HCT116 (cell line): ENCODE measurements at regions not wholly inside any gene's neighbourhood (a gene's known extent, or its start where the extent isn't known, plus 50 kb on each side); places are given as distances from the start of the nearest gene placed in this dataset.
A peak's percentile ranks its signal among the peaks of the same experiment; 100 is the strongest.

Source experiments
- ATAC-seq: fragments of 200-7000 bp; cut with Tn5 transposase; 2 replicates; pipeline ENCODE4 v1.9.1; 2020; ENCODE audit warnings: mild to moderate bottlenecking, moderate library complexity
- BruUV-seq: library from RNA; stranded (reverse); fragments of 400-500 nt; replicated peaks from 2 replicates; lab custom pipeline; 2021; lab: Mats Ljungman, UMichigan
- CTCF ChIA-PET: fragments of 300-600 bp; sonication (Branson Sonifier 250); formaldehyde crosslinking; loops from one replicate; lab custom pipeline; 2021; ENCODE audit warnings: antibody characterized with exemption; lab: Charles Lee
- POLR2A ChIA-PET: fragments of 300-600, 350-600 bp; sonication (Branson Sonifier 250); formaldehyde crosslinking; loops from one replicate; lab custom pipeline; 2021; ENCODE audit warnings: antibody characterized with exemption; lab: Charles Lee
- RAD21 ChIA-PET, 2 experiments: fragments of 300-600 bp; sonication (Branson Sonifier 250); formaldehyde crosslinking; loops; one replicate each; lab custom pipeline; 2023; ENCODE audit warnings: low total read pairs in 2 of 2; ENCODE audit not compliant: uncharacterized antibody in 2 of 2, unreplicated experiment in 2 of 2, low non-redundant PET in 1 of 2; lab: Charles Lee
- DNase-seq: peaks from one replicate; pipeline ENCODE4 v3.0.0-alpha.2; 2010; ENCODE audit warnings: low read depth, low spot score
- H2AFZ ChIP-seq: fragments of 200-600 bp; shearing (Covaris generic), sonication (generic); 2 replicates; pipeline ENCODE4 v1.6.1; 2017; ENCODE audit warnings: low read depth, mixed run types, mixed read lengths, antibody characterized with exemption, low read length; ENCODE audit not compliant: poor library complexity, severe bottlenecking
- H3K27ac ChIP-seq: 2 replicates; pipeline ENCODE4 v1.5.1; 2012; ENCODE audit warnings: low read depth, low read length
- H3K27me3 ChIP-seq: fragments of 200-600 bp; sonication (generic); 2 replicates; pipeline ENCODE4 v1.6.1; 2016; ENCODE audit warnings: mixed run types, low read length, mixed read lengths; ENCODE audit not compliant: insufficient read depth
- H3K36me3 ChIP-seq, 2 experiments: fragments of 200-500 bp in 1 of 2; fragments of 200-600 bp in 1 of 2; sonication (Bioruptor generic) in 1 of 2; sonication (generic) in 1 of 2; 2 replicates each; pipeline versions ENCODE4 v1.5.1 to v1.6.1; 2014 to 2016; ENCODE audit warnings: low read length in 2 of 2, inconsistent platforms in 1 of 2, mixed read lengths in 1 of 2, mixed run types in 1 of 2; ENCODE audit not compliant: insufficient read depth in 2 of 2, control insufficient read depth in 1 of 2
- H3K4me1 ChIP-seq, 2 experiments: fragments of 200-600 bp in 1 of 2; sonication (generic) in 1 of 2; 2 replicates each; pipeline versions ENCODE4 v1.5.1 to v1.6.1; 2012 to 2017; ENCODE audit warnings: low read length in 2 of 2, inconsistent platforms in 1 of 2, mild to moderate bottlenecking in 1 of 2, mixed read lengths in 1 of 2, mixed run types in 1 of 2, moderate library complexity in 1 of 2; ENCODE audit not compliant: insufficient read depth in 2 of 2, control insufficient read depth in 1 of 2
- H3K4me2 ChIP-seq: fragments of 200-600 bp; sonication (generic); 2 replicates; pipeline ENCODE4 v1.6.1; 2017; ENCODE audit warnings: mixed run types, low read length, mixed read lengths
- H3K4me3 ChIP-seq, 2 experiments: fragments of 200-600 bp in 1 of 2; sonication (generic) in 1 of 2; replicated peaks in 1 of 2; 2 replicates each; pipeline ENCODE4 v1.5.1; 2011 to 2016; ENCODE audit warnings: low read length in 2 of 2, control low read depth in 1 of 2, low read depth in 1 of 2, mild to moderate bottlenecking in 1 of 2, mixed read lengths in 1 of 2, mixed run types in 1 of 2
- H3K79me2 ChIP-seq: fragments of 200-600 bp; sonication (generic); 2 replicates; pipeline ENCODE4 v1.6.1; 2017; ENCODE audit warnings: mild to moderate bottlenecking, mixed run types, low read length, moderate library complexity, mixed read lengths; ENCODE audit not compliant: insufficient read depth
- H3K9ac ChIP-seq: fragments of 200-600 bp; sonication (generic); 2 replicates; pipeline ENCODE4 v1.6.1; 2016; ENCODE audit warnings: low read length, mixed read lengths
- H3K9me2 ChIP-seq: fragments of 200-600 bp; sonication (generic), shearing (Covaris generic); 2 replicates; pipeline ENCODE4 v1.6.1; 2017; ENCODE audit warnings: mixed run types, mild to moderate bottlenecking, moderate library complexity; ENCODE audit not compliant: insufficient read depth
- H3K9me3 ChIP-seq, 2 experiments: fragments of 200-500 bp in 1 of 2; fragments of 200-600 bp in 1 of 2; sonication (Bioruptor generic) in 1 of 2; sonication (generic) in 1 of 2; 2 replicates each; pipeline ENCODE4 v1.6.1; 2014 to 2017; ENCODE audit warnings: low read length in 2 of 2, mixed read lengths in 2 of 2, inconsistent platforms in 1 of 2, low read depth in 1 of 2, mild to moderate bottlenecking in 1 of 2, mixed run types in 1 of 2, moderate library complexity in 1 of 2; ENCODE audit not compliant: control insufficient read depth in 1 of 2, insufficient read depth in 1 of 2
- H4K20me1 ChIP-seq: fragments of 200-600 bp; sonication (generic), shearing (Covaris generic); 2 replicates; pipeline ENCODE4 v1.6.1; 2017; ENCODE audit warnings: mixed run types, mild to moderate bottlenecking, moderate library complexity; ENCODE audit not compliant: insufficient read depth
- ATF3 ChIP-seq: IDR thresholded peaks from 2 replicates; pipeline ENCODE4 v1.6.1; 2012
- CBX3 ChIP-seq: IDR thresholded peaks from 2 replicates; pipeline ENCODE4 v1.6.1; 2012; ENCODE audit warnings: low read depth
- CEBPB ChIP-seq: IDR thresholded peaks from 2 replicates; pipeline ENCODE4 v1.6.1; 2012; ENCODE audit warnings: low read depth
- ELF1 ChIP-seq: IDR thresholded peaks from 2 replicates; pipeline ENCODE4 v1.6.1; 2012; ENCODE audit warnings: low read depth, borderline replicate concordance
- EZH2 ChIP-seq: fragments of 200-600 bp; sonication (generic); IDR thresholded peaks from 2 replicates; pipeline ENCODE4 v1.6.1; 2017; ENCODE audit warnings: antibody characterized with exemption, mixed run types
- EZH2phosphoT487 ChIP-seq: fragments of 200-600 bp; IDR thresholded peaks from 2 replicates; pipeline ENCODE4 v1.6.1; 2018; ENCODE audit warnings: antibody characterized with exemption, borderline replicate concordance
- JUND ChIP-seq: IDR thresholded peaks from 2 replicates; pipeline ENCODE4 v1.6.1; 2012
- POLR2AphosphoS5 ChIP-seq: IDR thresholded peaks from 2 replicates; pipeline ENCODE4 v1.6.1; 2011; ENCODE audit warnings: mild to moderate bottlenecking, low read depth, low read length, moderate library complexity
- RAD21 ChIP-seq: IDR thresholded peaks from 2 replicates; pipeline ENCODE4 v1.6.1; 2012; ENCODE audit warnings: low read depth, mild to moderate bottlenecking
- REST ChIP-seq: IDR thresholded peaks from 2 replicates; pipeline ENCODE4 v1.6.1; 2012; ENCODE audit warnings: low read depth
- intact Hi-C: fragments of 100-400 bp; cut with micrococcal nuclease; formaldehyde crosslinking; loops from 2 replicates; pipeline ENCODE4 v1.10.0; 2022

GRCh38 chr6:11411593-11411992, 126.0 kb upstream of the TMEM170B start:
- intact Hi-C loops = no loop called here

More at GRCh38 chr6:11411593-11411992, 126.0 kb upstream of the TMEM170B start:
- no TSS peak for BruUV-seq
- no peaks in the 10 kb centered on the region for H3K27me3 ChIP-seq
- H3K9ac ChIP-seq = no peak overlapping the region
- H3K9me3 ChIP-seq = no peaks in the 10 kb centered on the region
- RAD21 ChIA-PET = no interaction called here
- no peaks in the 10 kb centered on the region for H3K9me2 ChIP-seq
- no peaks in the 10 kb centered on the region for H3K36me3 ChIP-seq
- DNase-seq (no peak), ATAC-seq (no peak)
- TF ChIP-seq REST = no peak
- TF ChIP-seq POLR2AphosphoS5 = no peak
- TF ChIP-seq JUND = no peak
- no peak for TF ChIP-seq RAD21
- no peak for TF ChIP-seq CEBPB
- no peak for TF ChIP-seq ATF3
- TF ChIP-seq ELF1 = no peak
- no peak for TF ChIP-seq EZH2phosphoT487
- no peak for TF ChIP-seq EZH2
- TF ChIP-seq CBX3 = no peak
- POLR2A ChIA-PET = no interaction called here
- peak overlapping the region; percentile 31 for H2AFZ ChIP-seq
- CTCF ChIA-PET = no interaction called here
- no peak overlapping the region for H3K4me3 ChIP-seq
- no peaks in the 10 kb centered on the region for H4K20me1 ChIP-seq
- H3K79me2 ChIP-seq = no peaks in the 10 kb centered on the region
- no peak overlapping the region for H3K27ac ChIP-seq
- no peak overlapping the region for H3K4me2 ChIP-seq
- peaks cover 9 to 21% of the 10 kb centered on the region in 2 experiments; a peak in 3 of 4 replicates for H3K4me1 ChIP-seq
